GM23338 (cell line): ENCODE measurements at regions not wholly inside any gene's neighbourhood (a gene's known extent, or its start where the extent isn't known, plus 50 kb on each side); places are given as distances from the start of the nearest gene placed in this dataset.

Experiments used
- ATAC-seq: fragments of 200-7000 bp; cut with Tn5 transposase; 3 replicates; pipeline ENCODE4 v1.9.1; 2020
- DNase-seq: peaks from one replicate; pipeline ENCODE4 v3.0.0-alpha.2; 2015; ENCODE audit warnings: low spot score
- H2AFZ ChIP-seq: fragments of 200-600 bp; sonication (generic); 2 replicates; pipeline ENCODE4 v1.8.0; 2016; ENCODE audit warnings: antibody characterized with exemption, mild to moderate bottlenecking, moderate library complexity
- H3F3A ChIP-seq: fragments of 200-600 bp; sonication (generic); replicated peaks from 2 replicates; pipeline ENCODE4 v1.8.0; 2017; ENCODE audit warnings: antibody characterized with exemption, mixed run types, low read depth
- H3K27ac ChIP-seq: fragments of 200-600 bp; sonication (generic); 2 replicates; pipeline ENCODE4 v1.6.1; 2016; ENCODE audit warnings: low read depth
- H3K27me3 ChIP-seq: fragments of 200-600 bp; sonication (generic); 2 replicates; pipeline ENCODE4 v1.8.0; 2016; ENCODE audit warnings: mild to moderate bottlenecking, mixed run types, moderate library complexity; ENCODE audit not compliant: insufficient read depth
- H3K36me3 ChIP-seq: fragments of 200-600 bp; sonication (generic); 2 replicates; pipeline ENCODE4 v1.8.0; 2016; ENCODE audit warnings: mild to moderate bottlenecking; ENCODE audit not compliant: insufficient read depth
- H3K4me1 ChIP-seq: fragments of 200-600 bp; sonication (generic); 2 replicates; pipeline ENCODE4 v1.8.0; 2016; ENCODE audit warnings: mild to moderate bottlenecking, moderate library complexity; ENCODE audit not compliant: insufficient read depth
- H3K4me2 ChIP-seq: fragments of 200-600 bp; sonication (generic); 2 replicates; pipeline ENCODE4 v1.7.1; 2017; ENCODE audit warnings: mixed run types
- H3K4me3 ChIP-seq: fragments of 200-600 bp; sonication (generic); 2 replicates; pipeline ENCODE4 v1.6.1; 2016; ENCODE audit warnings: mixed run types
- H3K79me2 ChIP-seq: fragments of 200-600 bp; sonication (generic); replicated peaks from 2 replicates; pipeline ENCODE4 v1.8.0; 2017; ENCODE audit warnings: mild to moderate bottlenecking; ENCODE audit not compliant: insufficient read depth
- H3K9me2 ChIP-seq: fragments of 200-600 bp; sonication (generic); 2 replicates; pipeline ENCODE4 v1.8.0; 2017; ENCODE audit not compliant: insufficient read depth
- H4K20me1 ChIP-seq: fragments of 200-600 bp; sonication (generic); replicated peaks from 2 replicates; pipeline ENCODE4 v1.8.0; 2017; ENCODE audit warnings: mild to moderate bottlenecking; ENCODE audit not compliant: insufficient read depth
- H3K27ac Mint-ChIP-seq: 2 replicates; pipeline ENCODE4 v1.8.0; 2020; ENCODE audit warnings: inconsistent platforms, mild to moderate bottlenecking, moderate library complexity, mixed read lengths
- H3K27me3 Mint-ChIP-seq: 3 replicates; pipeline ENCODE4 v1.8.0; 2022; ENCODE audit warnings: low read depth, mild to moderate bottlenecking, moderate library complexity, mixed read lengths, inconsistent platforms; ENCODE audit not compliant: insufficient read depth, poor library complexity
- H3K36me3 Mint-ChIP-seq: 3 replicates; pipeline ENCODE4 v1.8.0; 2021; ENCODE audit warnings: low read depth, mild to moderate bottlenecking, inconsistent platforms, moderate library complexity, mixed read lengths
- H3K4me1 Mint-ChIP-seq: 3 replicates; pipeline ENCODE4 v1.8.0; 2020; ENCODE audit warnings: mild to moderate bottlenecking, inconsistent platforms, mixed read lengths
- H3K4me3 Mint-ChIP-seq: 3 replicates; pipeline ENCODE4 v1.8.0; 2021; ENCODE audit warnings: moderate library complexity, mild to moderate bottlenecking, inconsistent platforms, mixed read lengths
- H3K9me3 Mint-ChIP-seq: 3 replicates; pipeline ENCODE4 v1.8.0; 2020; ENCODE audit warnings: moderate library complexity, mild to moderate bottlenecking, inconsistent platforms, mixed read lengths
- CREB1 ChIP-seq: fragments of 250-450 bp; sonication (Bioruptor Pico); IDR thresholded peaks from 2 replicates; pipeline ENCODE4 v1.5.0; 2020; ENCODE audit warnings: low read depth, mild to moderate bottlenecking, moderate library complexity
- CTCF ChIP-seq, 2 experiments: fragments of 200-600 bp in 1 of 2; sonication (generic) in 1 of 2; conservative IDR thresholded peaks; 2 replicates each; pipeline versions ENCODE4 v1.5.1 to v1.6.1; 2016 to 2017; ENCODE audit warnings: antibody characterized with exemption in 2 of 2, low read depth in 2 of 2, mild to moderate bottlenecking in 2 of 2, moderate library complexity in 1 of 2
- EZH2 ChIP-seq: fragments of 200-600 bp; sonication (generic); IDR thresholded peaks from one replicate; pipeline ENCODE4 v1.8.0; 2017; ENCODE audit warnings: antibody characterized with exemption, mild to moderate bottlenecking, low read depth; ENCODE audit not compliant: unreplicated experiment
- EZH2phosphoT487 ChIP-seq: fragments of 200-600 bp; sonication (generic); IDR thresholded peaks from one replicate; pipeline ENCODE4 v1.8.1; 2018; ENCODE audit warnings: antibody characterized with exemption; ENCODE audit not compliant: unreplicated experiment
- JUNB ChIP-seq: IDR thresholded peaks from one replicate; pipeline ENCODE4 v1.6.1; 2016; ENCODE audit warnings: antibody characterized with exemption; ENCODE audit not compliant: unreplicated experiment
- NANOG ChIP-seq: IDR thresholded peaks from 2 replicates; pipeline ENCODE4 v1.6.1; 2016; ENCODE audit warnings: antibody characterized with exemption, borderline replicate concordance
- POLR2AphosphoS5 ChIP-seq: IDR thresholded peaks from 2 replicates; pipeline ENCODE4 v1.6.1; 2016; ENCODE audit warnings: antibody characterized with exemption, low read depth
- REST ChIP-seq: IDR thresholded peaks from one replicate; pipeline ENCODE4 v1.6.1; 2018; ENCODE audit warnings: antibody characterized with exemption; ENCODE audit not compliant: unreplicated experiment
- STAT1 ChIP-seq: IDR thresholded peaks from one replicate; pipeline ENCODE4 v1.6.1; 2016; ENCODE audit warnings: antibody characterized with exemption; ENCODE audit not compliant: unreplicated experiment
- ZNF114 ChIP-seq: fragments of 250-450 bp; sonication (Bioruptor Pico); IDR thresholded peaks from 2 replicates; pipeline ENCODE4 v1.5.0; 2020; ENCODE audit warnings: mild to moderate bottlenecking, moderate library complexity
- ZNF331 ChIP-seq: fragments of 250-450 bp; sonication (Bioruptor Pico); IDR thresholded peaks from 2 replicates; pipeline ENCODE4 v1.5.0; 2020; ENCODE audit warnings: low read depth, mild to moderate bottlenecking, moderate library complexity
- ZNF462 ChIP-seq: fragments of 250-450 bp; sonication (Bioruptor Pico); IDR thresholded peaks from 2 replicates; pipeline ENCODE4 v1.5.0; 2020; ENCODE audit warnings: mild to moderate bottlenecking, moderate library complexity
- TF ChIP-seq, protein P1 (sequence below): IDR thresholded peaks from 2 replicates; pipeline ENCODE4 v1.6.1; 2016; ENCODE audit warnings: antibody characterized with exemption

- Histone ChIP-seq H3K4me2 (no peak overlapping the region), H3K27me3 (no peaks in the 10 kb centered on the region), H3K4me1 (no peaks in the 10 kb centered on the region), H3K4me3 (no peak overlapping the region), H4K20me1 (no peaks in the 10 kb centered on the region), H2AFZ (0 out of 2 replicates have a peak overlapping the region, but pooled peaks have one; percentile 63), H3K79me2 (no peaks in the 10 kb centered on the region), H3K9me2 (no peaks in the 10 kb centered on the region), H3K27ac (no peak overlapping the region), H3K36me3 (no peaks in the 10 kb centered on the region), H3F3A (no peaks in the 10 kb centered on the region)
- no peaks in the 10 kb centered on the region for H3K27me3 Mint-ChIP-seq
- TF ChIP-seq NANOG: no peak
- no peak for TF ChIP-seq CTCF (conservative IDR thresholded peaks at IDR 0.05; ENCODE audit: low read depth in 2 of 2)
- no peak for TF ChIP-seq POLR2AphosphoS5
- no peak for TF ChIP-seq CREB1 (CRISPR knock-in tag)
- TF ChIP-seq REST: no peak
- TF ChIP-seq ZNF462 (CRISPR knock-in tag): no peak
- no peak for TF ChIP-seq ZNF331 (CRISPR knock-in tag)
- TF ChIP-seq EZH2: no peak
- TF ChIP-seq ZNF114 (CRISPR knock-in tag): no peak
- no peak for TF ChIP-seq JUNB
- TF ChIP-seq EZH2phosphoT487: no peak
- TF ChIP-seq, protein P1, sequence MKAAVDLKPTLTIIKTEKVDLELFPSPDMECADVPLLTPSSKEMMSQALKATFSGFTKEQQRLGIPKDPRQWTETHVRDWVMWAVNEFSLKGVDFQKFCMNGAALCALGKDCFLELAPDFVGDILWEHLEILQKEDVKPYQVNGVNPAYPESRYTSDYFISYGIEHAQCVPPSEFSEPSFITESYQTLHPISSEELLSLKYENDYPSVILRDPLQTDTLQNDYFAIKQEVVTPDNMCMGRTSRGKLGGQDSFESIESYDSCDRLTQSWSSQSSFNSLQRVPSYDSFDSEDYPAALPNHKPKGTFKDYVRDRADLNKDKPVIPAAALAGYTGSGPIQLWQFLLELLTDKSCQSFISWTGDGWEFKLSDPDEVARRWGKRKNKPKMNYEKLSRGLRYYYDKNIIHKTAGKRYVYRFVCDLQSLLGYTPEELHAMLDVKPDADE: no peak
- no peak for TF ChIP-seq STAT1
- ATAC-seq (no peak), DNase-seq (no peak)
- peak overlapping the region; percentile 45; the same call in 1 of the 2 replicates for H3K27ac Mint-ChIP-seq
- no peaks in the 10 kb centered on the region for H3K9me3 Mint-ChIP-seq
- H3K36me3 Mint-ChIP-seq: no peaks in the 10 kb centered on the region
- no peak overlapping the region for H3K4me3 Mint-ChIP-seq
- peaks cover 11% of the 10 kb centered on the region; the same call in 2 of the 3 replicates for H3K4me1 Mint-ChIP-seq
Observed at GRCh38 chr17:14791221-14791620, 473.9 kb downstream of the PMP22 start.
